ENCODE measurements at regions not wholly inside any gene's neighbourhood (a gene's known extent, or its start where the extent isn't known, plus 50 kb on each side); places are given as distances from the start of the nearest gene placed in this dataset.

GRCh38 chr2:239552213-239552926 is 151.6 kb upstream of the HDAC4 start:
- no peak for TF ChIP-seq CTCF (optimal IDR thresholded peaks at IDR 0.05 in 1 of 3, IDR thresholded peaks at IDR 0.05 in 1 of 3, conservative IDR thresholded peaks at IDR 0.05 in 1 of 3; ENCODE audit: extremely low read depth in 1 of 3, insufficient read depth in 2 of 3, low read length in 3 of 3)
- no peak for TF ChIP-seq EZH2 (IDR thresholded peaks at IDR 0.05; ENCODE audit: low read length)

Measured in keratinocyte (primary cell).